HG03442 (cell line): ENCODE measurements at regions not wholly inside any gene's neighbourhood (a gene's known extent, or its start where the extent isn't known, plus 50 kb on each side); places are given as distances from the start of the nearest gene placed in this dataset.
"Not testable (repeated sequence)": the region's sequence is repeated elsewhere in the genome, so short reads cannot be mapped to it uniquely, and the experiment has no call there.

Experiments
- ATAC-seq: cut with Tn5 transposase; IDR thresholded peaks from one replicate; pipeline ENCODE4 v1.9.1; 2021; ENCODE audit warnings: mild to moderate bottlenecking, moderate library complexity; ENCODE audit not compliant: unreplicated experiment

DNA sequence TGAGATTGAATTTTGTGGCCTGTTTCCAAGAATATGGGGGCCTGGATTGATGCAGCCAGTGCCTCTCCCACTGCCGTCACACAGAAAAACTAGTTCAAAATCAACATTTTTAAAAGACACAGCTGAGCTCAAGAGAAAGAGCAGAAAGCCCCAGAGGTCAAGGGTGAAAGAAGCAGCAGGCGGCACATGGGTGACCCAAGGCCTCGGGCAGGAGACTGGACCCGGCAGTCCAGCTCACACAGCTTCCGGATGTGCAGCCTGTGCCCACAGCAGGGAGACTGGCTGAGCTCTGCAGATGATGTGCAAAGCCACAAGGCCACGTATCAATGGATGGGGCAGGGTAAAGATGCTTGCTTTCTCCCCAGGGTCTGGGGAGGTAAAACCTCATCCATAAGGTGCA is 50.4 kb upstream of the RNF32 start:
- no peak for ATAC-seq

GRCh38 chr7:156589808-156590207 is 50.8 kb upstream of the RNF32 start:
- no peak for ATAC-seq

DNA sequence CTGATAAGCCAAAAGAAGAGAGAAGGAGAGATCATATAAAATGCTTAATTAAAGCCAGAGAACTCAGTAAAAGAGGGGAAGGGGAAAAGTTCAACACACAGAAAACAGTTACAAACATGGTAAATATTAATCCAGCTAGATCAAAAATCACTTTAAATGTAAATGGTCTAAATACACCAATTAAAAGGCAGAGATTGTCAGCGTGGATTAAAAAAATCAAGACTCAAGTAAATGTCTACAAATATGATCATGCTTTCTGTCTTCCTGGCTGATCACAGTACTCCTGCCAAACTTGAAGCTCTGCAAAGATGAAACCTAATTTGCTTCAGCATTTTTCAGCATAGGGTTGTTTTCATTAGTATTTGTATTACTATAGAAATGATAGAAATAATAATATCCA is 54.6 kb upstream of the RNF32 start:
- no peak for ATAC-seq

GRCh38 chr7:156585025-156585648 is 55.4 kb upstream of the RNF32 start:
- no peak for ATAC-seq

- ATAC-seq = no peak
These were observed 57.9 kb upstream of the RNF32 start for GRCh38 chr7:156582591-156583123.

DNA sequence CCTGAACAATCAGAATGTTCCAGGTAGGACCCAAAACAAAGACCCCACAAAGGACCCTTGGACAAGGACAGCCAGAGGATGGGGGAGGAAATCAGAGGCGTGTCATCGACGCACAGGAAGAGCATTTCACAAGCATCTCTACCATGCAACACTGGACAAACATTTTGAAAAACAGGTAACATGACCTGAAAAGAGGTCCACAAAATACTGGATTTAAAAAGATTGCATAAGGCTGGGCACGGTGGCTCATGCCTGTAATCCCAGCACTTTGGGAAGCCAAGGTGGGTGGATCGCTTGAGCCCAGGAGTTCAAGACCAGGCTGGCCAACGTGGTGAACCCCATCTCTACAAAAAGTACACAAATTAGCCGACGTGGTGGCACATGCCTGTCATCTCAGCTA is 60.5 kb upstream of the RNF32 start:
- ATAC-seq = no peak

GRCh38 chr7:156579566-156579965 is 61.0 kb upstream of the RNF32 start:
- ATAC-seq = no peak

GRCh38 chr7:156578978-156579430 is 61.6 kb upstream of the RNF32 start:
- ATAC-seq = no peak

DNA sequence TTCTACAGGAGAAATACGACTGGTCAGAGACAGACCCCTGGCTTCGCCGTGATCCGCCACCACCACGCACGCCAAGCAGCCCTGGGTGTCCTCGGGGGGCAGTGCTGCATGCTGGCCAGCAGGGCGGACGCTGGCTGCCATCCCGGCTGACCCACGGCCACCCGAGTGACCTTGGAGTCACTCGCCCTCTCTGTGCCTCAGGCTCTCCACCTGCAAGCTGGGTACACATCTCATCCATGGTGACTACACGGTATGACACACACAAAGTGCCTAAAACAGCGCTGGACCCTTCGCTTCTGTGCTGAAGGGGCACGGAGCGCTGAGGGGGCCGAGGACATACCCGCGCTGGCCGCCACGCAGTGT is 62.0 kb upstream of the RNF32 start:
- ATAC-seq = no peak

DNA sequence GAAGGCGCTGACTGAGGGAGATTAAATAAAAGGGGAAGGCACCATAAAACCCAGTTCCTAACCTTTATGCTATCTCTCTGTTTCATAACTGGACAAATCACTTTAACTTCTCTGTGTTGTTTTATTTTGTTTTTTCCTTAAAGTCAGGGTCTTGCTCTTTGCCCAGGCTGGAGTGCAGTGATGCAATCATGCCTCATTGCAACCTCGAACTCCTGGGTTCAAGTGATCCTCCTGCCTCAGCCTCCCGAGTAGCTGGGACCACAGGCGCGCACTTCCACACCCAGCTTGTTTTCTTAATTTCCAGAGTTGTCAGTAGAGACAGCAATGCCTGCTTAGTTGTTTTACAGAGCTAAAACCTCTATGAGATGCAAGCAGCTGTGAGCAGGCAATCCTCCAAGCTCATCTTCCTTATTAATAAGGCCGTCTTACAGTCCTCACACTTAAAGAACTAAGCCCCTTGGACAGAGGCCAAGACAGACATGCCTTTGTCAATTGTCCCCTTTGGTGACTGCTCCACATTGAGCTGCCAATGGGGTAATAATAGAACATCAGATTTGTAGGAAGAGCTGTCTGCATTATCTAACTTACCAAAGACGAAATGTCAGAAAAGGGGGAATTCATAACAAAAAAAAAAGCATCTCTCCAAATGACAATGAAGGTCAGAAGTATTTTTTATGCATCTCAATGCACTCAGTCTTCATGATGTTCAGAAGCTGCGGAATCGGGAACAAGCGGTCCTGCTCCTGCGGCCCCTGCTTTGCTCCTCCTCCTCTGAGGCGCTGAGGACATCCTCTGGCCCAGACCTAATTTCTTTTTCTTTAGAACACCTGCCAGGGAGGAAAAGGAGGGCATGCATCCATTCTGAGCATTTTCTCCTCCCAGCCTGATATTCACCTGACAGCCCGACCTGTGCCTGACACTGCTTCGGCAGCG is 62.7 kb upstream of the RNF32 start:
- ATAC-seq = no peak

GRCh38 chr7:156576216-156577058 is 64.1 kb upstream of the RNF32 start:
- ATAC-seq = no peak

- no peak for ATAC-seq
These were observed 72.3 kb upstream of the RNF32 start for GRCh38 chr7:156568258-156568657.

- ATAC-seq = no peak
These were observed 73.6 kb upstream of the RNF32 start for GRCh38 chr7:156566812-156567549.

- not testable (repeated sequence) for ATAC-seq
These were observed 75.6 kb upstream of the RNF32 start for GRCh38 chr7:156565002-156565401.

- ATAC-seq = no peak
These were observed 79.9 kb upstream of the RNF32 start for GRCh38 chr7:156560696-156561095.

DNA sequence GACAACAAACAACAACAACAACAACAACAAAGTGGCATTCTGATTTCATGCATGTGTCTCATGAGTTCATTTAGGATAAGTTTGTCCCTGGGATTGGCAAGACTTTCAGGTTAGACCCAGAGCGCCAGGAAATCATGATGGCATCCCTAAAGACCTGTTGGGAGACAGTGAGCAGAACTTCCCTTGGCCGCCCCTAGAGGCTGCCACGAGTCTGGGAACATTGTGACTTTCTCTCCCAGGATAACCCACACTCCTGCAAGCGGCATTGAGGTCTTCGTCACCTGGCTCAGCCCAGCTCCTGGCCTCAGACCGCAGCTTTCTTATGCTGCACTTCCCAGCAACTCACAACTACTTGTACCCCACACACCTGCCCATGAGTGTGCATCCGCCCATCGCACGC is 80.5 kb upstream of the RNF32 start:
- no peak for ATAC-seq

DNA sequence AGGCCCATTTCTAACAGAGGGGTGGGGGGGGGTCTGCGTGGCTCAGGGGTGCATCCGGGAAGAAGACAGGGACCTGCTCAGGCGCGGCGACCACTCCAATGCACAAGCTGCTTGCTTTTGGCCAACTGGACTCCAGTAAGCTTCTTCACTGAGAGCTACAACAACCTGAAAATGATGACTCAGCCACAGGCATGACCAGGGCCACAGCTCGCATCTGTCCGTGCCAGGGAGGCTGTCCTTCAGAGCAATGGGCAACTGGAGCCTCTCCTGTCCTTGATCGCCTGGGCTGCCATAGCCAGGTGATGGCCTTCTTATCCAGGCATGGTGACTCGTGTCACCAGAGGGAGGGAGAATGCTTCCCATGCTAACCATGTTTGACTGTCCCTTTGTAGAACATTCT is 81.6 kb upstream of the RNF32 start:
- ATAC-seq = no peak

DNA sequence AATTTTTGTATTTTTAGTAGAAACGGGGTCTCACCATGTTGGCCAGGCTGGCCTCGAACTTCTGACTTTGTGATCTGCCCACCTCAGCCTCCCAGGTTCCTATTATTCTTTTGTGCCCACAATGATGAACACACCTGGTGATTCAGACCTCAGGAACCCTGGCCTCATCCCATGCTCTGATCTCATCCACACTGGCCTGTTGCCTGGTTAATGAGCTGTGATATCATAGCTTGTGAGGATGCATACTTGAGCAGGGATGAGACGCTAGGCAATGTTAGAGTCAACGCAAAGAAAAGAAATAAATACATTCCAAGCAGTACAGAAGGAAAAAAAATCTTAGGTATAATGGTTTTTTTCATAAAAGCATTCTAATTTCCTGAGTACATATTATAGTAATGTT is 82.4 kb upstream of the RNF32 start:
- ATAC-seq = no peak

GRCh38 chr7:156556083-156556482 is 84.5 kb upstream of the RNF32 start:
- ATAC-seq = no peak

DNA sequence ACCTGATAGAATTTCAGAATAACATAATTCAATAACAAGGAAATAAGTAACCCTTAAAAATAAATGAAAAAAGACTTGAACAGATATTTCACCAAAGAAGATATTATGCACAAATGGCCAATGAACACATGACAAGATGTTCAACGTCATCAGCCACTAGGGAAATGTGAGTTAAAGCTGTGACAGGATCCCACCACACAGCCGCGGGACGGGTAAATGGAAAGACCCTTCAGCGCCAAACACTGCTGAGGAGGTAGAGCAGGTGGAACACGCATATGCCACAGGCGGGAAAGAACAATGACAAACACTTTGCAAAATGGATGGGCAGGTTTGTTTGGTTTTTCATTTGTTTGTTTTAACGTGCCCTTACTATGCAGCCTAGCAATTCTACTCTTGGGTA is 86.1 kb upstream of the RNF32 start:
- ATAC-seq = no peak

GRCh38 chr7:156549636-156550035 is 90.9 kb upstream of the RNF32 start:
- ATAC-seq = no peak
